ENCODE measurements at regions not wholly inside any gene's neighbourhood (a gene's known extent, or its start where the extent isn't known, plus 50 kb on each side); places are given as distances from the start of the nearest gene placed in this dataset.

DNA sequence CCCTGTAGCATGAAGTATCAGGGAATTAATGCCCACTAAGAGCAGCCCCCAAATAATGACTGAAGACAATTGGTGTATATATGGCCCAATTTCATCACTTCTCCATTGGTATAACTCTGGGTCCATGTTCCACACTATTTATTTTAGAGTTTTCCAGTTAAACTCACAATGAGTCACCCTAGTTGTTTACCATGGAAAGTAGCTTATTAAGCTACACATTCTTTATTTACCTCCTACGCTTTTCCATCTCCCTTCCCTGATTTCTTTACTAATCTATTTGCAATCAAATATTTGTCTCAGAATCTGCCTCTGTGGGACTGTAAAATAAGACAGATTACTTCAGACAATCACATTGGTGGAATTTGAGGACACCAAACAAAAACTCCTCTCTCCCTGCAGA is 655.6 kb downstream of the SORCS1 start (continued):
- TF ChIP-seq, protein P1, sequence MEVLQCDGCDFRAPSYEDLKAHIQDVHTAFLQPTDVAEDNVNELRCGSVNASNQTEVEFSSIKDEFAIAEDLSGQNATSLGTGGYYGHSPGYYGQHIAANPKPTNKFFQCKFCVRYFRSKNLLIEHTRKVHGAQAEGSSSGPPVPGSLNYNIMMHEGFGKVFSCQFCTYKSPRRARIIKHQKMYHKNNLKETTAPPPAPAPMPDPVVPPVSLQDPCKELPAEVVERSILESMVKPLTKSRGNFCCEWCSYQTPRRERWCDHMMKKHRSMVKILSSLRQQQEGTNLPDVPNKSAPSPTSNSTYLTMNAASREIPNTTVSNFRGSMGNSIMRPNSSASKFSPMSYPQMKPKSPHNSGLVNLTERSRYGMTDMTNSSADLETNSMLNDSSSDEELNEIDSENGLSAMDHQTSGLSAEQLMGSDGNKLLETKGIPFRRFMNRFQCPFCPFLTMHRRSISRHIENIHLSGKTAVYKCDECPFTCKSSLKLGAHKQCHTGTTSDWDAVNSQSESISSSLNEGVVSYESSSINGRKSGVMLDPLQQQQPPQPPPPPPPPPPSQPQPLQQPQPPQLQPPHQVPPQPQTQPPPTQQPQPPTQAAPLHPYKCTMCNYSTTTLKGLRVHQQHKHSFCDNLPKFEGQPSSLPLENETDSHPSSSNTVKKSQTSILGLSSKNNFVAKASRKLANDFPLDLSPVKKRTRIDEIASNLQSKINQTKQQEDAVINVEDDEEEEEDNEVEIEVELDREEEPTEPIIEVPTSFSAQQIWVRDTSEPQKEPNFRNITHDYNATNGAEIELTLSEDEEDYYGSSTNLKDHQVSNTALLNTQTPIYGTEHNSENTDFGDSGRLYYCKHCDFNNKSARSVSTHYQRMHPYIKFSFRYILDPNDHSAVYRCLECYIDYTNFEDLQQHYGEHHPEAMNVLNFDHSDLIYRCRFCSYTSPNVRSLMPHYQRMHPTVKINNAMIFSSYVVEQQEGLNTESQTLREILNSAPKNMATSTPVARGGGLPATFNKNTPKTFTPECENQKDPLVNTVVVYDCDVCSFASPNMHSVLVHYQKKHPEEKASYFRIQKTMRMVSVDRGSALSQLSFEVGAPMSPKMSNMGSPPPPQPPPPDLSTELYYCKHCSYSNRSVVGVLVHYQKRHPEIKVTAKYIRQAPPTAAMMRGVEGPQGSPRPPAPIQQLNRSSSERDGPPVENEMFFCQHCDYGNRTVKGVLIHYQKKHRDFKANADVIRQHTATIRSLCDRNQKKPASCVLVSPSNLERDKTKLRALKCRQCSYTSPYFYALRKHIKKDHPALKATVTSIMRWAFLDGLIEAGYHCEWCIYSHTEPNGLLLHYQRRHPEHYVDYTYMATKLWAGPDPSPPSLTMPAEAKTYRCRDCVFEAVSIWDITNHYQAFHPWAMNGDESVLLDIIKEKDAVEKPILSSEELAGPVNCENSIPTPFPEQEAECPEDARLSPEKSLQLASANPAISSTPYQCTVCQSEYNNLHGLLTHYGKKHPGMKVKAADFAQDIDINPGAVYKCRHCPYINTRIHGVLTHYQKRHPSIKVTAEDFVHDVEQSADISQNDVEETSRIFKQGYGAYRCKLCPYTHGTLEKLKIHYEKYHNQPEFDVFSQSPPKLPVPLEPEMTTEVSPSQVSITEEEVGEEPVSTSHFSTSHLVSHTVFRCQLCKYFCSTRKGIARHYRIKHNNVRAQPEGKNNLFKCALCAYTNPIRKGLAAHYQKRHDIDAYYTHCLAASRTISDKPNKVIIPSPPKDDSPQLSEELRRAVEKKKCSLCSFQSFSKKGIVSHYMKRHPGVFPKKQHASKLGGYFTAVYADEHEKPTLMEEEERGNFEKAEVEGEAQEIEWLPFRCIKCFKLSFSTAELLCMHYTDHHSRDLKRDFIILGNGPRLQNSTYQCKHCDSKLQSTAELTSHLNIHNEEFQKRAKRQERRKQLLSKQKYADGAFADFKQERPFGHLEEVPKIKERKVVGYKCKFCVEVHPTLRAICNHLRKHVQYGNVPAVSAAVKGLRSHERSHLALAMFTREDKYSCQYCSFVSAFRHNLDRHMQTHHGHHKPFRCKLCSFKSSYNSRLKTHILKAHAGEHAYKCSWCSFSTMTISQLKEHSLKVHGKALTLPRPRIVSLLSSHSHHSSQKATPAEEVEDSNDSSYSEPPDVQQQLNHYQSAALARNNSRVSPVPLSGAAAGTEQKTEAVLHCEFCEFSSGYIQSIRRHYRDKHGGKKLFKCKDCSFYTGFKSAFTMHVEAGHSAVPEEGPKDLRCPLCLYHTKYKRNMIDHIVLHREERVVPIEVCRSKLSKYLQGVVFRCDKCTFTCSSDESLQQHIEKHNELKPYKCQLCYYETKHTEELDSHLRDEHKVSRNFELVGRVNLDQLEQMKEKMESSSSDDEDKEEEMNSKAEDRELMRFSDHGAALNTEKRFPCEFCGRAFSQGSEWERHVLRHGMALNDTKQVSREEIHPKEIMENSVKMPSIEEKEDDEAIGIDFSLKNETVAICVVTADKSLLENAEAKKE (CRISPR knock-in tag; IDR thresholded peaks at IDR 0.05): no peak

DNA sequence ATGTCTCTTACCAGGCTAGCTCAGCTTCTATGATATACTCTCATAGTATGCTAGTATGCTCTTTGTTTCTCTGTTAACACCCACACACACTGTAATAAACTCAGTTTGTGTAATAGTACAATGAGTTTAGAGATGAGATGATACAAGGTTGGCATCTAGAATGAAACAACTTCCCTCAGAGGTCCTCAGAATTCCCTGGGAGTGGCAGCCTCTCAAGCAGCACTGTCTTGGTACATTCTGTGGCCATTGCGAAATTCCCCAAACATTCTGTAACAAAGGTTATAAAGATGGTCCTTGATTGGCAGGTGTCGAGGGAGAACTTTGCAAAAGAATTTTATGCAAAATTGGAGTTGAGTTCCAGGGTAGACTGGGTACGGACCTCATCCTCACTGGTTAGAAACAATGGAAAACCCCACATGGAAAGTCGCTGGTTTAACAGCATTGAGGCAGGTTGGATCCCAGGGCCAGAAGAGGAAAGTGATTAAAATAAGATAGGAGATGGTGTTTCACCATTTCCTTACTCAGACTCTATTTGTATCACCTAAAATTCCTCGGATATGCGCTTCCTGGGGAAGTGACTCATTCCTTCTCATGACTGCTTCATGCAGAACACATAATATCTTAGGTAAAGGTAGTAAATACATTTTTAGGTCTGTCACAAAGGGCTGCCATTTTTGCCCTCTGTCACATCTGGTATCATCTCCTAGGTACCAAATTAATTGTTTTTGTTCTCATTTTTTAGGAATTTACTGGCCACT is 657.8 kb downstream of the SORCS1 start:
- H3K4me1 ChIP-seq (ENCODE audit: insufficient read depth): no peaks in the 10 kb centered on the region
- Mint-ChIP-seq H3K9me3 (no peaks in the 10 kb centered on the region), H3K27ac (no peak overlapping the region), H3K36me3 (ENCODE audit: low read depth) (no peaks in the 10 kb centered on the region), H3K4me3 (no peak overlapping the region), H3K4me1 (no peaks in the 10 kb centered on the region), H3K27me3 (ENCODE audit: insufficient read depth, low read depth, poor library complexity) (peaks cover 2% of the 10 kb centered on the region)
- H3F3A ChIP-seq (replicated peaks; ENCODE audit: low read depth): no peaks in the 10 kb centered on the region
- H3K4me2 ChIP-seq: no peak overlapping the region
- H3K79me2 ChIP-seq (replicated peaks; ENCODE audit: insufficient read depth): no peaks in the 10 kb centered on the region
- no peaks in the 10 kb centered on the region for H3K36me3 ChIP-seq (ENCODE audit: insufficient read depth)
- no peak for DNase-seq (ENCODE audit: low spot score)
- no peaks in the 10 kb centered on the region for H3K9me2 ChIP-seq (ENCODE audit: insufficient read depth)
- H4K20me1 ChIP-seq (replicated peaks; ENCODE audit: insufficient read depth): no peaks in the 10 kb centered on the region
- ATAC-seq: no peak
- H3K27ac ChIP-seq (ENCODE audit: low read depth): no peak overlapping the region
- no peak overlapping the region for H2AFZ ChIP-seq
- H3K27me3 ChIP-seq (ENCODE audit: insufficient read depth): no peaks in the 10 kb centered on the region
- H3K4me3 ChIP-seq: no peak overlapping the region
- TF ChIP-seq, protein P2, sequence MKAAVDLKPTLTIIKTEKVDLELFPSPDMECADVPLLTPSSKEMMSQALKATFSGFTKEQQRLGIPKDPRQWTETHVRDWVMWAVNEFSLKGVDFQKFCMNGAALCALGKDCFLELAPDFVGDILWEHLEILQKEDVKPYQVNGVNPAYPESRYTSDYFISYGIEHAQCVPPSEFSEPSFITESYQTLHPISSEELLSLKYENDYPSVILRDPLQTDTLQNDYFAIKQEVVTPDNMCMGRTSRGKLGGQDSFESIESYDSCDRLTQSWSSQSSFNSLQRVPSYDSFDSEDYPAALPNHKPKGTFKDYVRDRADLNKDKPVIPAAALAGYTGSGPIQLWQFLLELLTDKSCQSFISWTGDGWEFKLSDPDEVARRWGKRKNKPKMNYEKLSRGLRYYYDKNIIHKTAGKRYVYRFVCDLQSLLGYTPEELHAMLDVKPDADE (IDR thresholded peaks at IDR 0.05): no peak
- TF ChIP-seq CREB1 (CRISPR knock-in tag; IDR thresholded peaks at IDR 0.05; ENCODE audit: low read depth): no peak
- no peak for TF ChIP-seq NANOG (IDR thresholded peaks at IDR 0.05; ENCODE audit: borderline replicate concordance)
- TF ChIP-seq, protein P1 (CRISPR knock-in tag; IDR thresholded peaks at IDR 0.05): no peak
- TF ChIP-seq, protein P3, sequence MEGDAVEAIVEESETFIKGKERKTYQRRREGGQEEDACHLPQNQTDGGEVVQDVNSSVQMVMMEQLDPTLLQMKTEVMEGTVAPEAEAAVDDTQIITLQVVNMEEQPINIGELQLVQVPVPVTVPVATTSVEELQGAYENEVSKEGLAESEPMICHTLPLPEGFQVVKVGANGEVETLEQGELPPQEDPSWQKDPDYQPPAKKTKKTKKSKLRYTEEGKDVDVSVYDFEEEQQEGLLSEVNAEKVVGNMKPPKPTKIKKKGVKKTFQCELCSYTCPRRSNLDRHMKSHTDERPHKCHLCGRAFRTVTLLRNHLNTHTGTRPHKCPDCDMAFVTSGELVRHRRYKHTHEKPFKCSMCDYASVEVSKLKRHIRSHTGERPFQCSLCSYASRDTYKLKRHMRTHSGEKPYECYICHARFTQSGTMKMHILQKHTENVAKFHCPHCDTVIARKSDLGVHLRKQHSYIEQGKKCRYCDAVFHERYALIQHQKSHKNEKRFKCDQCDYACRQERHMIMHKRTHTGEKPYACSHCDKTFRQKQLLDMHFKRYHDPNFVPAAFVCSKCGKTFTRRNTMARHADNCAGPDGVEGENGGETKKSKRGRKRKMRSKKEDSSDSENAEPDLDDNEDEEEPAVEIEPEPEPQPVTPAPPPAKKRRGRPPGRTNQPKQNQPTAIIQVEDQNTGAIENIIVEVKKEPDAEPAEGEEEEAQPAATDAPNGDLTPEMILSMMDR (conservative IDR thresholded peaks at IDR 0.05; ENCODE audit: low read depth in 2 of 2): no peak

Data from GM23338 (cell line).